HCT116 (cell line): ENCODE measurements at regions not wholly inside any gene's neighbourhood (a gene's known extent, or its start where the extent isn't known, plus 50 kb on each side); places are given as distances from the start of the nearest gene placed in this dataset.

Experiments used
- ATAC-seq: fragments of 200-7000 bp; cut with Tn5 transposase; 2 replicates; pipeline ENCODE4 v1.9.1; 2020; ENCODE audit warnings: mild to moderate bottlenecking, moderate library complexity
- BruUV-seq: library from RNA; stranded (reverse); fragments of 400-500 nt; replicated peaks from 2 replicates; lab custom pipeline; 2021; lab: Mats Ljungman, UMichigan
- CTCF ChIA-PET: fragments of 300-600 bp; sonication (Branson Sonifier 250); formaldehyde crosslinking; loops from one replicate; lab custom pipeline; 2021; ENCODE audit warnings: antibody characterized with exemption; lab: Charles Lee
- POLR2A ChIA-PET: fragments of 300-600, 350-600 bp; sonication (Branson Sonifier 250); formaldehyde crosslinking; loops from one replicate; lab custom pipeline; 2021; ENCODE audit warnings: antibody characterized with exemption; lab: Charles Lee
- RAD21 ChIA-PET, 2 experiments: fragments of 300-600 bp; sonication (Branson Sonifier 250); formaldehyde crosslinking; loops; one replicate each; lab custom pipeline; 2023; ENCODE audit warnings: low total read pairs in 2 of 2; ENCODE audit not compliant: uncharacterized antibody in 2 of 2, unreplicated experiment in 2 of 2, low non-redundant PET in 1 of 2; lab: Charles Lee
- DNase-seq: peaks from one replicate; pipeline ENCODE4 v3.0.0-alpha.2; 2010; ENCODE audit warnings: low read depth, low spot score
- H2AFZ ChIP-seq: fragments of 200-600 bp; shearing (Covaris generic), sonication (generic); 2 replicates; pipeline ENCODE4 v1.6.1; 2017; ENCODE audit warnings: low read depth, mixed run types, mixed read lengths, antibody characterized with exemption, low read length; ENCODE audit not compliant: poor library complexity, severe bottlenecking
- H3K27ac ChIP-seq: 2 replicates; pipeline ENCODE4 v1.5.1; 2012; ENCODE audit warnings: low read depth, low read length
- H3K27me3 ChIP-seq: fragments of 200-600 bp; sonication (generic); 2 replicates; pipeline ENCODE4 v1.6.1; 2016; ENCODE audit warnings: mixed run types, low read length, mixed read lengths; ENCODE audit not compliant: insufficient read depth
- H3K36me3 ChIP-seq, 2 experiments: fragments of 200-500 bp in 1 of 2; fragments of 200-600 bp in 1 of 2; sonication (Bioruptor generic) in 1 of 2; sonication (generic) in 1 of 2; 2 replicates each; pipeline versions ENCODE4 v1.5.1 to v1.6.1; 2014 to 2016; ENCODE audit warnings: low read length in 2 of 2, inconsistent platforms in 1 of 2, mixed read lengths in 1 of 2, mixed run types in 1 of 2; ENCODE audit not compliant: insufficient read depth in 2 of 2, control insufficient read depth in 1 of 2
- H3K4me1 ChIP-seq, 2 experiments: fragments of 200-600 bp in 1 of 2; sonication (generic) in 1 of 2; 2 replicates each; pipeline versions ENCODE4 v1.5.1 to v1.6.1; 2012 to 2017; ENCODE audit warnings: low read length in 2 of 2, inconsistent platforms in 1 of 2, mild to moderate bottlenecking in 1 of 2, mixed read lengths in 1 of 2, mixed run types in 1 of 2, moderate library complexity in 1 of 2; ENCODE audit not compliant: insufficient read depth in 2 of 2, control insufficient read depth in 1 of 2
- H3K4me2 ChIP-seq: fragments of 200-600 bp; sonication (generic); 2 replicates; pipeline ENCODE4 v1.6.1; 2017; ENCODE audit warnings: mixed run types, low read length, mixed read lengths
- H3K4me3 ChIP-seq, 2 experiments: fragments of 200-600 bp in 1 of 2; sonication (generic) in 1 of 2; replicated peaks in 1 of 2; 2 replicates each; pipeline ENCODE4 v1.5.1; 2011 to 2016; ENCODE audit warnings: low read length in 2 of 2, control low read depth in 1 of 2, low read depth in 1 of 2, mild to moderate bottlenecking in 1 of 2, mixed read lengths in 1 of 2, mixed run types in 1 of 2
- H3K79me2 ChIP-seq: fragments of 200-600 bp; sonication (generic); 2 replicates; pipeline ENCODE4 v1.6.1; 2017; ENCODE audit warnings: mild to moderate bottlenecking, mixed run types, low read length, moderate library complexity, mixed read lengths; ENCODE audit not compliant: insufficient read depth
- H3K9ac ChIP-seq: fragments of 200-600 bp; sonication (generic); 2 replicates; pipeline ENCODE4 v1.6.1; 2016; ENCODE audit warnings: low read length, mixed read lengths
- H3K9me2 ChIP-seq: fragments of 200-600 bp; sonication (generic), shearing (Covaris generic); 2 replicates; pipeline ENCODE4 v1.6.1; 2017; ENCODE audit warnings: mixed run types, mild to moderate bottlenecking, moderate library complexity; ENCODE audit not compliant: insufficient read depth
- H3K9me3 ChIP-seq, 2 experiments: fragments of 200-500 bp in 1 of 2; fragments of 200-600 bp in 1 of 2; sonication (Bioruptor generic) in 1 of 2; sonication (generic) in 1 of 2; 2 replicates each; pipeline ENCODE4 v1.6.1; 2014 to 2017; ENCODE audit warnings: low read length in 2 of 2, mixed read lengths in 2 of 2, inconsistent platforms in 1 of 2, low read depth in 1 of 2, mild to moderate bottlenecking in 1 of 2, mixed run types in 1 of 2, moderate library complexity in 1 of 2; ENCODE audit not compliant: control insufficient read depth in 1 of 2, insufficient read depth in 1 of 2
- H4K20me1 ChIP-seq: fragments of 200-600 bp; sonication (generic), shearing (Covaris generic); 2 replicates; pipeline ENCODE4 v1.6.1; 2017; ENCODE audit warnings: mixed run types, mild to moderate bottlenecking, moderate library complexity; ENCODE audit not compliant: insufficient read depth
- EGR1 ChIP-seq: IDR thresholded peaks from 2 replicates; pipeline ENCODE4 v1.6.1; 2012; ENCODE audit warnings: low read depth
- ELF1 ChIP-seq: IDR thresholded peaks from 2 replicates; pipeline ENCODE4 v1.6.1; 2012; ENCODE audit warnings: low read depth, borderline replicate concordance
- EZH2 ChIP-seq: fragments of 200-600 bp; sonication (generic); IDR thresholded peaks from 2 replicates; pipeline ENCODE4 v1.6.1; 2017; ENCODE audit warnings: antibody characterized with exemption, mixed run types
- POLR2A ChIP-seq: IDR thresholded peaks from 2 replicates; pipeline ENCODE4 v1.7.0; 2011; ENCODE audit warnings: borderline replicate concordance; ENCODE audit not compliant: insufficient read depth, insufficient read length; ENCODE audit errors: extremely low read depth
- TCF7L2 ChIP-seq: IDR thresholded peaks from 2 replicates; pipeline ENCODE4 v1.7.0; 2011; ENCODE audit warnings: borderline replicate concordance, inconsistent platforms; ENCODE audit not compliant: insufficient read depth, insufficient read length; ENCODE audit errors: extremely low read depth
- intact Hi-C: fragments of 100-400 bp; cut with micrococcal nuclease; formaldehyde crosslinking; loops from 2 replicates; pipeline ENCODE4 v1.10.0; 2022
- TF ChIP-seq, protein P1 (sequence below), 3 experiments: fragments of 200-600 bp in 1 of 3; sonication (generic) in 1 of 3; IDR thresholded peaks in 2 of 3; conservative IDR thresholded peaks in 1 of 3; 2 replicates each; pipeline ENCODE4 v1.5.1; 2012 to 2017; ENCODE audit warnings: low read depth in 2 of 3, low read length in 2 of 3, antibody characterized with exemption in 1 of 3, borderline replicate concordance in 1 of 3, control low read depth in 1 of 3, mild to moderate bottlenecking in 1 of 3, mixed read lengths in 1 of 3, mixed run types in 1 of 3, moderate library complexity in 1 of 3; ENCODE audit not compliant: insufficient read depth in 1 of 3
- TF ChIP-seq, protein P2 (sequence below): IDR thresholded peaks from 2 replicates; pipeline ENCODE4 v1.6.1; 2011; ENCODE audit warnings: mild to moderate bottlenecking, low read length, moderate library complexity; ENCODE audit not compliant: insufficient replicate concordance; ENCODE audit errors: extremely low read depth

DNA sequence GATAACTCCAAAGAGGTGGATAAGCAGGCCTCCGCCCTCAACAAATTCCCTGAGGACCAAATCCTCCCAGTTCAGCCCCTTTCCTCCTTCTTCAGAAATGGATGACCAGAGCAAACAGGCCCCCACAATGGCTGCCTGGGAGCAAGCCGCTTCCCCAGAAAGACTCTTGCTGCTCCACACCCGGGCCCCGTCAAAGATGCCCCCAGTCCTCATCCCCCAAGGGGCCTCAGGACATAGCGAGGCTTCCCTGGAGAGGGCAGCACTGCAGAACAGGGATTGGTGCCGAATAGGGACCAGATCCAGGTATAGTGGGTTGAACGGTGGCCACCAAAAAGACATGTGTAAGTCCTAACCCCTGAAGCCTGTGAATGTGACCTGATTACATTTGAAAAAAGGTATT lies 502.3 kb downstream of the SHQ1 start:
- H2AFZ ChIP-seq = no peak overlapping the region
- ChIA-PET CTCF (no interaction called here), RAD21 (no interaction called here), POLR2A (no interaction called here)
- no peaks in the 10 kb centered on the region for H3K27me3 ChIP-seq
- H3K36me3 ChIP-seq = no peaks in the 10 kb centered on the region
- no peaks in the 10 kb centered on the region for H3K9me3 ChIP-seq
- DNase-seq (no peak), ATAC-seq (peak; percentile 41; the same call in 1 of the 2 replicates)
- H3K27ac ChIP-seq = no peak overlapping the region
- BruUV-seq = no TSS peak
- intact Hi-C loops = no loop called here
- no peaks in the 10 kb centered on the region for H4K20me1 ChIP-seq
- no peaks in the 10 kb centered on the region for H3K9me2 ChIP-seq
- H3K4me2 ChIP-seq = no peak overlapping the region
- no peak overlapping the region for H3K9ac ChIP-seq
- no peak for TF ChIP-seq EZH2
- TF ChIP-seq, protein P1, sequence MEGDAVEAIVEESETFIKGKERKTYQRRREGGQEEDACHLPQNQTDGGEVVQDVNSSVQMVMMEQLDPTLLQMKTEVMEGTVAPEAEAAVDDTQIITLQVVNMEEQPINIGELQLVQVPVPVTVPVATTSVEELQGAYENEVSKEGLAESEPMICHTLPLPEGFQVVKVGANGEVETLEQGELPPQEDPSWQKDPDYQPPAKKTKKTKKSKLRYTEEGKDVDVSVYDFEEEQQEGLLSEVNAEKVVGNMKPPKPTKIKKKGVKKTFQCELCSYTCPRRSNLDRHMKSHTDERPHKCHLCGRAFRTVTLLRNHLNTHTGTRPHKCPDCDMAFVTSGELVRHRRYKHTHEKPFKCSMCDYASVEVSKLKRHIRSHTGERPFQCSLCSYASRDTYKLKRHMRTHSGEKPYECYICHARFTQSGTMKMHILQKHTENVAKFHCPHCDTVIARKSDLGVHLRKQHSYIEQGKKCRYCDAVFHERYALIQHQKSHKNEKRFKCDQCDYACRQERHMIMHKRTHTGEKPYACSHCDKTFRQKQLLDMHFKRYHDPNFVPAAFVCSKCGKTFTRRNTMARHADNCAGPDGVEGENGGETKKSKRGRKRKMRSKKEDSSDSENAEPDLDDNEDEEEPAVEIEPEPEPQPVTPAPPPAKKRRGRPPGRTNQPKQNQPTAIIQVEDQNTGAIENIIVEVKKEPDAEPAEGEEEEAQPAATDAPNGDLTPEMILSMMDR (IDR thresholded peaks at IDR 0.05 in 2 of 3, conservative IDR thresholded peaks at IDR 0.05 in 1 of 3; ENCODE audit: borderline replicate concordance in 1 of 3, insufficient read depth in 1 of 3, low read depth in 2 of 3, low read length in 2 of 3) = peak in 1 of 3 experiments; percentile 23; a peak in 1 of 6 replicates
- no peak overlapping the region for H3K4me3 ChIP-seq
- H3K79me2 ChIP-seq = no peaks in the 10 kb centered on the region
- peaks cover 0 to 19% of the 10 kb centered on the region in 2 experiments; a peak in 3 of 4 replicates for H3K4me1 ChIP-seq

DNA sequence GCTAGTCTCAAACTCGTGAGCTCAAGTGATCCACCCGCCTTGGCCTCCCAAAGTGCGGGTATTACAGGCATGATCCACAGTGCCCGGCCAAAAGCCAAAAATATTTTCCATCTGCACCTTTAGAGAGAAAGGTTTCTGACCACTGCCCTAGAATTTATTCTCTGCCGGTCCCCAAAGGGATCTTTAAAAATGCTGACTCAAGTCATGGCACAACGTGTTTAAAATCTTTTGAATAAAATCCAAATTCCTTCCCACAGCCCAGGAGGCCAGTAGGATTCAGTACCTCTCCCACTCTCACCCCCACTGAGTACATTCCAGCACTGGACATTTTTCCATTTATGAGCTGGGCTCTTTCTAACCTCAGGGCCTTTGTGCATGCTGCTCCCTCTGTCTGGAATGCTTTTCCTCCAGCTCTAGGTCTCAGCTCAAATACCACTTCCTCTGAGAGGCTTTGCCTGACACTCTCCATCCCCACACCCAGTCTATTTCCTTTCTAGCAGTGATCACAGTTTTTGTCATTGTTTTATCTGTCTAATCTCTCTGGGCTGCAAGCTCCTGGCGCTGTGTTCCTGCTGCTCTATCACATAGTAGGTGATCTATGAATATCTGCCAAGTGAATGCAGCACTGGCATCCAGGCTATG lies 502.9 kb downstream of the SHQ1 start:
- no peaks in the 10 kb centered on the region for H3K79me2 ChIP-seq
- no TSS peak for BruUV-seq
- H3K4me2 ChIP-seq = no peak overlapping the region
- peaks cover 0 to 24% of the 10 kb centered on the region in 2 experiments; a peak in 3 of 4 replicates for H3K4me1 ChIP-seq
- POLR2A ChIA-PET = no interaction called here
- DNase-seq (no peak), ATAC-seq (no peak; the same call in 1 of the 2 replicates)
- H3K27me3 ChIP-seq = no peaks in the 10 kb centered on the region
- no peaks in the 10 kb centered on the region for H4K20me1 ChIP-seq
- H3K36me3 ChIP-seq = no peaks in the 10 kb centered on the region
- H3K9me2 ChIP-seq = no peaks in the 10 kb centered on the region
- H3K9me3 ChIP-seq = no peaks in the 10 kb centered on the region
- H2AFZ ChIP-seq = no peak overlapping the region
- TF ChIP-seq, protein P2, sequence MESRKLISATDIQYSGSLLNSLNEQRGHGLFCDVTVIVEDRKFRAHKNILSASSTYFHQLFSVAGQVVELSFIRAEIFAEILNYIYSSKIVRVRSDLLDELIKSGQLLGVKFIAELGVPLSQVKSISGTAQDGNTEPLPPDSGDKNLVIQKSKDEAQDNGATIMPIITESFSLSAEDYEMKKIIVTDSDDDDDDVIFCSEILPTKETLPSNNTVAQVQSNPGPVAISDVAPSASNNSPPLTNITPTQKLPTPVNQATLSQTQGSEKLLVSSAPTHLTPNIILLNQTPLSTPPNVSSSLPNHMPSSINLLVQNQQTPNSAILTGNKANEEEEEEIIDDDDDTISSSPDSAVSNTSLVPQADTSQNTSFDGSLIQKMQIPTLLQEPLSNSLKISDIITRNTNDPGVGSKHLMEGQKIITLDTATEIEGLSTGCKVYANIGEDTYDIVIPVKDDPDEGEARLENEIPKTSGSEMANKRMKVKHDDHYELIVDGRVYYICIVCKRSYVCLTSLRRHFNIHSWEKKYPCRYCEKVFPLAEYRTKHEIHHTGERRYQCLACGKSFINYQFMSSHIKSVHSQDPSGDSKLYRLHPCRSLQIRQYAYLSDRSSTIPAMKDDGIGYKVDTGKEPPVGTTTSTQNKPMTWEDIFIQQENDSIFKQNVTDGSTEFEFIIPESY = no peak
- no peak for TF ChIP-seq TCF7L2
- no peak for TF ChIP-seq ELF1
- no peak for TF ChIP-seq EGR1
- TF ChIP-seq POLR2A = no peak
- H3K9ac ChIP-seq = no peak overlapping the region
- CTCF ChIA-PET = no interaction called here
- H3K27ac ChIP-seq = no peak overlapping the region
- RAD21 ChIA-PET = no interaction called here
- no peak overlapping the region for H3K4me3 ChIP-seq
- intact Hi-C loops = no loop called here
